SK-N-SH (cell line): ENCODE measurements at regions not wholly inside any gene's neighbourhood (a gene's known extent, or its start where the extent isn't known, plus 50 kb on each side); places are given as distances from the start of the nearest gene placed in this dataset.

Experiments
- CTCF ChIA-PET: fragments of 300-600, 350-600 bp; formaldehyde crosslinking; extraction: SDS; loops from one replicate; lab custom pipeline; 2021; lab: Yijun Ruan, JAX
- POLR2A ChIA-PET: fragments of 350-600 bp; sonication (Branson Sonifier 250); formaldehyde crosslinking; extraction: SDS; loops from one replicate; lab custom pipeline; 2020; ENCODE audit warnings: antibody characterized with exemption, inconsistent platforms; lab: Yijun Ruan, JAX
- DNase-seq: peaks from one replicate; pipeline ENCODE4 v3.0.0; 2012
- H2AFZ ChIP-seq: fragments of 200-600 bp; sonication (generic); 2 replicates; pipeline ENCODE4 v1.8.1; 2016; ENCODE audit warnings: antibody characterized with exemption, mild to moderate bottlenecking, low read depth
- H3F3A ChIP-seq: fragments of 200-600 bp; sonication (generic); replicated peaks from 2 replicates; pipeline ENCODE3; 2016; ENCODE audit warnings: antibody characterized with exemption, mild to moderate bottlenecking; ENCODE audit not compliant: insufficient read depth
- H3K27ac ChIP-seq, 2 experiments: fragments of 200-500 bp in 1 of 2; fragments of 200-600 bp in 1 of 2; sonication (Bioruptor generic) in 1 of 2; sonication (generic), shearing (Covaris generic) in 1 of 2; 2 replicates each; pipeline versions ENCODE4 v1.5.1 to v1.6.1; 2014 to 2016; ENCODE audit warnings: low read depth in 2 of 2, inconsistent platforms in 1 of 2, low read length in 1 of 2, mild to moderate bottlenecking in 1 of 2, mixed read lengths in 1 of 2
- H3K27me3 ChIP-seq: fragments of 200-600 bp; sonication (generic), shearing (Covaris generic); 2 replicates; pipeline ENCODE4 v1.6.1; 2016; ENCODE audit warnings: mixed run types; ENCODE audit not compliant: insufficient read depth
- H3K36me3 ChIP-seq, 2 experiments: fragments of 200-500 bp in 1 of 2; fragments of 200-600 bp in 1 of 2; sonication (Bioruptor generic) in 1 of 2; sonication (generic) in 1 of 2; replicated peaks in 1 of 2; 2 replicates each; pipeline versions ENCODE3 to v1.5.1; 2014 to 2016; ENCODE audit warnings: low read length in 1 of 2, mild to moderate bottlenecking in 1 of 2; ENCODE audit not compliant: insufficient read depth in 2 of 2, control insufficient read depth in 1 of 2
- H3K4me1 ChIP-seq, 2 experiments: fragments of 200-500 bp in 1 of 2; fragments of 200-600 bp in 1 of 2; sonication (Bioruptor generic) in 1 of 2; sonication (generic), shearing (Covaris generic) in 1 of 2; 2 replicates each; pipeline versions ENCODE4 v1.5.1 to v1.6.1; 2014 to 2016; ENCODE audit warnings: low read depth in 1 of 2, low read length in 1 of 2, mixed run types in 1 of 2; ENCODE audit not compliant: insufficient read depth in 2 of 2, control insufficient read depth in 1 of 2
- H3K4me2 ChIP-seq: fragments of 200-600 bp; sonication (generic), shearing (Covaris generic); 2 replicates; pipeline ENCODE4 v1.6.1; 2017; ENCODE audit warnings: mixed run types
- H3K4me3 ChIP-seq, 2 experiments: fragments of 200-500 bp in 1 of 2; fragments of 200-600 bp in 1 of 2; sonication (Bioruptor generic) in 1 of 2; sonication (generic), shearing (Covaris generic) in 1 of 2; 2 replicates each; pipeline versions ENCODE4 v1.5.1 to v1.8.1; 2014 to 2016; ENCODE audit warnings: low read depth in 2 of 2, inconsistent platforms in 1 of 2, low read length in 1 of 2, mild to moderate bottlenecking in 1 of 2, mixed read lengths in 1 of 2, moderate library complexity in 1 of 2
- H3K79me2 ChIP-seq: fragments of 200-600 bp; sonication (generic); 2 replicates; pipeline ENCODE4 v1.8.1; 2017; ENCODE audit warnings: mild to moderate bottlenecking; ENCODE audit not compliant: insufficient read depth
- H3K9ac ChIP-seq: fragments of 200-600 bp; sonication (generic); 2 replicates; pipeline ENCODE4 v1.6.1; 2017; ENCODE audit warnings: mixed run types
- H3K9me2 ChIP-seq: fragments of 200-600 bp; sonication (generic); 2 replicates; pipeline ENCODE4 v1.6.1; 2017; ENCODE audit warnings: mixed run types
- H3K9me3 ChIP-seq: fragments of 200-600 bp; sonication (generic); 2 replicates; pipeline ENCODE4 v1.6.1; 2017; ENCODE audit warnings: mixed run types, mild to moderate bottlenecking, moderate library complexity
- H4K20me1 ChIP-seq: fragments of 200-600 bp; sonication (generic); 2 replicates; pipeline ENCODE4 v1.6.1; 2017; ENCODE audit warnings: mild to moderate bottlenecking, mixed run types; ENCODE audit not compliant: insufficient read depth
- CTCF ChIP-seq: fragments of 200-600 bp; sonication (generic); IDR thresholded peaks from 2 replicates; pipeline ENCODE4 v1.6.1; 2017; ENCODE audit warnings: antibody characterized with exemption, mild to moderate bottlenecking, moderate library complexity
- EZH2phosphoT487 ChIP-seq: fragments of 200-600 bp; sonication (generic); IDR thresholded peaks from 2 replicates; pipeline ENCODE4 v1.6.1; 2017; ENCODE audit warnings: low read depth, mixed run types, mild to moderate bottlenecking, antibody characterized with exemption, moderate library complexity, borderline replicate concordance
- FOSL2 ChIP-seq: IDR thresholded peaks from 2 replicates; pipeline ENCODE4 v1.4.0; 2012; ENCODE audit warnings: low read depth, mild to moderate bottlenecking, moderate library complexity, borderline replicate concordance
- FOXJ3 ChIP-seq: sonication (generic); formaldehyde crosslinking; IDR thresholded peaks from 2 replicates; pipeline ENCODE4 v1.5.1; 2020; ENCODE audit warnings: mild to moderate bottlenecking, missing genetic modification reagents
- GATA2 ChIP-seq: sonication (generic); formaldehyde crosslinking; IDR thresholded peaks from 2 replicates; pipeline ENCODE4 v1.5.0; 2020; ENCODE audit warnings: mild to moderate bottlenecking, missing genetic modification reagents
- IRF3 ChIP-seq: fragments of 150-350 bp; IDR thresholded peaks from 2 replicates; pipeline ENCODE4 v1.6.1; 2016; ENCODE audit warnings: mild to moderate bottlenecking, low read depth, low read length
- MAX ChIP-seq: IDR thresholded peaks from 2 replicates; pipeline ENCODE4 v1.4.0; 2012; ENCODE audit warnings: low read depth
- MEF2A ChIP-seq: IDR thresholded peaks from 2 replicates; pipeline ENCODE4 v1.4.0; 2012; ENCODE audit warnings: low read depth, borderline replicate concordance
- MXI1 ChIP-seq: IDR thresholded peaks from 2 replicates; pipeline ENCODE4 v1.6.1; 2012; ENCODE audit warnings: mild to moderate bottlenecking, low read depth, low read length, improper control_type of control experiment
- NFIC ChIP-seq: IDR thresholded peaks from 2 replicates; pipeline ENCODE4 v1.4.0; 2012; ENCODE audit warnings: borderline replicate concordance
- NRF1 ChIP-seq: IDR thresholded peaks from 2 replicates; pipeline ENCODE4 v1.6.1; 2012; ENCODE audit warnings: low read depth, mild to moderate bottlenecking, low read length
- RFX5 ChIP-seq: IDR thresholded peaks from 2 replicates; pipeline ENCODE4 v1.6.1; 2012; ENCODE audit warnings: mild to moderate bottlenecking, improper control_type of control experiment, low read length
- TEAD4 ChIP-seq: IDR thresholded peaks from 2 replicates; pipeline ENCODE4 v1.4.0; 2012; ENCODE audit warnings: mild to moderate bottlenecking, borderline replicate concordance; ENCODE audit not compliant: insufficient read depth
- USF1 ChIP-seq: IDR thresholded peaks from 2 replicates; pipeline ENCODE4 v1.4.0; 2012; ENCODE audit warnings: low read depth, borderline replicate concordance
- YY1 ChIP-seq: IDR thresholded peaks from 2 replicates; pipeline ENCODE4 v1.4.0; 2012; ENCODE audit warnings: low read depth, mild to moderate bottlenecking
- ZBTB33 ChIP-seq: IDR thresholded peaks from 2 replicates; pipeline ENCODE4 v1.4.0; 2012; ENCODE audit warnings: low read depth, borderline replicate concordance
- WGBS: methylation state at CpG from one replicate; pipeline ENCODE4 v1.1.6; 2017; ENCODE audit warnings: low lambda C conversion rate; 5-methylcytosine and 5-hydroxymethylcytosine counted together

- TF ChIP-seq EZH2phosphoT487 (no peak), RFX5 (no peak), FOXJ3 (CRISPR knock-in tag) (no peak), TEAD4 (no peak), YY1 (no peak)
Observed at GRCh38 chr12:31832740-31833729, 104.2 kb upstream of the AMN1 start (continued).

GRCh38 chr12:31828071-31828470 lies 99.2 kb upstream of the AMN1 start:
- no peak overlapping the region for H3K4me3 ChIP-seq
- H3F3A ChIP-seq = no peaks in the 10 kb centered on the region
- H3K27ac ChIP-seq = no peak overlapping the region
- no peaks in the 10 kb centered on the region for H3K27me3 ChIP-seq
- no peaks in the 10 kb centered on the region for H3K4me1 ChIP-seq
- H4K20me1 ChIP-seq = no peaks in the 10 kb centered on the region
- TF ChIP-seq IRF3 = no peak
- TF ChIP-seq NFIC = no peak
- TF ChIP-seq USF1 = no peak
- no peak for TF ChIP-seq ZBTB33
- no peak for TF ChIP-seq MEF2A
- TF ChIP-seq CTCF = no peak
- no peak for TF ChIP-seq MXI1
- TF ChIP-seq GATA2 (CRISPR knock-in tag) = no peak
- TF ChIP-seq FOXJ3 (CRISPR knock-in tag) = no peak
- TF ChIP-seq NRF1 = no peak
- TF ChIP-seq FOSL2 = no peak
- no peak for TF ChIP-seq MAX
- H2AFZ ChIP-seq = no peak overlapping the region
- H3K9me2 ChIP-seq = no peaks in the 10 kb centered on the region
- no peak overlapping the region for H3K9ac ChIP-seq
- H3K36me3 ChIP-seq = no peaks in the 10 kb centered on the region
- CTCF ChIA-PET = no interaction called here
- H3K9me3 ChIP-seq = no peaks in the 10 kb centered on the region
- 58% methylated on average over 2 of the region's 2 CpGs for WGBS
- POLR2A ChIA-PET = no interaction called here
- no peak overlapping the region for H3K4me2 ChIP-seq
- DNase-seq = no peak
- H3K79me2 ChIP-seq = no peaks in the 10 kb centered on the region
